ENCODE measurements at regions not wholly inside any gene's neighbourhood (a gene's known extent, or its start where the extent isn't known, plus 50 kb on each side); places are given as distances from the start of the nearest gene placed in this dataset.

GRCh38 chr19:31418692-31419430 is 69.6 kb upstream of the TSHZ3 start:
- TF ChIP-seq CTCF (IDR thresholded peaks at IDR 0.05) (no peak), POLR2AphosphoS5 (IDR thresholded peaks at IDR 0.05; ENCODE audit: insufficient read depth in 1 of 2, low read depth in 1 of 2) (no peak)
